Right atrium auricular region (tissue), 2 donors: ENCODE measurements at regions not wholly inside any gene's neighbourhood (a gene's known extent, or its start where the extent isn't known, plus 50 kb on each side); places are given as distances from the start of the nearest gene placed in this dataset.
A peak's percentile ranks its signal among the peaks of the same experiment; 100 is the strongest.

Source experiments
- DNase-seq: peaks from one replicate; pipeline ENCODE4 v3.0.0-alpha.2; 2019; ENCODE audit warnings: low spot score
- H3K27ac ChIP-seq, 2 donors: fragments of 200-600 bp; sonication (generic); 1 replicate in 1 of 2; 2 replicates in 1 of 2; pipeline ENCODE4 v1.5.1; 2016 to 2019
- H3K27me3 ChIP-seq, 2 donors: fragments of 200-600 bp; sonication (generic); one replicate each; pipeline versions ENCODE4 v1.5.1 to v1.6.0; 2017 to 2019
- H3K36me3 ChIP-seq: fragments of 200-600 bp; sonication (generic); one replicate; pipeline ENCODE4 v1.5.1; 2016
- H3K4me1 ChIP-seq, 2 donors: fragments of 200-600 bp; sonication (generic); one replicate each; pipeline versions ENCODE4 v1.5.1 to v1.6.0; 2017 to 2019
- H3K4me3 ChIP-seq, 2 donors: fragments of 200-600 bp; sonication (generic); 1 replicate in 1 of 2; 2 replicates in 1 of 2; pipeline ENCODE4 v1.5.1; 2017 to 2019; ENCODE audit warnings: mild to moderate bottlenecking in 1 of 2, moderate library complexity in 1 of 2
- H3K9me3 ChIP-seq, 2 donors: fragments of 200-600 bp; sonication (generic); one replicate each; pipeline ENCODE4 v1.5.1; 2019
- CTCF ChIP-seq, 2 donors: fragments of 200-600 bp; sonication (generic); IDR thresholded peaks; one replicate each; pipeline ENCODE4 v1.5.1; 2019; ENCODE audit warnings: antibody characterized with exemption in 2 of 2

- no peak for DNase-seq
- Histone ChIP-seq H3K27ac (no peak overlapping the region), H3K9me3 (no peaks in the 10 kb centered on the region), H3K4me1 (peaks cover 0 to 12% of the 10 kb centered on the region in 2 donors), H3K27me3 (no peaks in the 10 kb centered on the region), H3K4me3 (no peak overlapping the region), H3K36me3 (no peaks in the 10 kb centered on the region)
- no peak for TF ChIP-seq CTCF (IDR thresholded peaks at IDR 0.05)
Observed at GRCh38 chr6:104527311-104527710, 332.4 kb downstream of the HACE1 start.

GRCh38 chr6:104526376-104526775, 333.3 kb downstream of the HACE1 start:
- Histone ChIP-seq H3K27me3 (no peaks in the 10 kb centered on the region), H3K4me3 (no peak overlapping the region), H3K36me3 (no peaks in the 10 kb centered on the region), H3K27ac (no peak overlapping the region), H3K9me3 (no peaks in the 10 kb centered on the region), H3K4me1 (peaks cover 0 to 12% of the 10 kb centered on the region in 2 donors)
- DNase-seq = no peak
- TF ChIP-seq CTCF (IDR thresholded peaks at IDR 0.05) = no peak

GRCh38 chr6:104525677-104526322, 333.9 kb downstream of the HACE1 start:
- TF ChIP-seq CTCF (IDR thresholded peaks at IDR 0.05) = peak; percentile 58 to 93
- peaks cover 0 to 12% of the 10 kb centered on the region in 2 donors for H3K4me1 ChIP-seq
- DNase-seq = peak; percentile 76
- H3K4me3 ChIP-seq = peak overlapping the region in 1 of 2 donors; percentile 22
- H3K27me3 ChIP-seq = no peaks in the 10 kb centered on the region
- H3K9me3 ChIP-seq = no peaks in the 10 kb centered on the region
- H3K36me3 ChIP-seq = no peaks in the 10 kb centered on the region
- no peak overlapping the region for H3K27ac ChIP-seq

- no peak overlapping the region for H3K27ac ChIP-seq
- no peaks in the 10 kb centered on the region for H3K9me3 ChIP-seq
- peaks cover 0 to 12% of the 10 kb centered on the region in 2 donors for H3K4me1 ChIP-seq
- no peak for TF ChIP-seq CTCF (IDR thresholded peaks at IDR 0.05)
- no peaks in the 10 kb centered on the region for H3K27me3 ChIP-seq
- H3K36me3 ChIP-seq = no peaks in the 10 kb centered on the region
- no peak for DNase-seq
- no peak overlapping the region for H3K4me3 ChIP-seq
Observed at GRCh38 chr6:104522533-104522932, 337.2 kb downstream of the HACE1 start.

- Histone ChIP-seq H3K27ac (no peak overlapping the region), H3K9me3 (no peaks in the 10 kb centered on the region), H3K4me1 (peaks cover 0 to 4% of the 10 kb centered on the region in 2 donors), H3K27me3 (no peaks in the 10 kb centered on the region), H3K36me3 (no peaks in the 10 kb centered on the region), H3K4me3 (no peak overlapping the region)
- no peak for TF ChIP-seq CTCF (IDR thresholded peaks at IDR 0.05)
- DNase-seq = no peak
Observed at GRCh38 chr6:104521176-104521575, 338.5 kb downstream of the HACE1 start.

GRCh38 chr6:104519566-104519965, 340.2 kb downstream of the HACE1 start:
- Histone ChIP-seq H3K27ac (no peak overlapping the region), H3K27me3 (no peaks in the 10 kb centered on the region), H3K9me3 (no peaks in the 10 kb centered on the region), H3K4me3 (no peak overlapping the region), H3K4me1 (no peaks in the 10 kb centered on the region), H3K36me3 (no peaks in the 10 kb centered on the region)
- no peak for DNase-seq
- no peak for TF ChIP-seq CTCF (IDR thresholded peaks at IDR 0.05)
